H9 (cell line): ENCODE measurements at regions not wholly inside any gene's neighbourhood (a gene's known extent, or its start where the extent isn't known, plus 50 kb on each side); places are given as distances from the start of the nearest gene placed in this dataset.

Experiments
- DNase-seq: peaks from one replicate; pipeline ENCODE4 v3.0.0-alpha.2; 2017
- H2AFZ ChIP-seq: one replicate; pipeline ENCODE4 v1.6.1; 2013; ENCODE audit warnings: mild to moderate bottlenecking, low read length, control low read depth, moderate library complexity
- H2AK5ac ChIP-seq: 2 replicates; pipeline ENCODE4 v1.6.1; 2013; ENCODE audit warnings: low read length, control low read depth, mixed read lengths; ENCODE audit not compliant: insufficient read length
- H2BK120ac ChIP-seq: one replicate; pipeline ENCODE4 v1.6.1; 2013; ENCODE audit warnings: low read depth, mild to moderate bottlenecking, low read length, control low read depth, inconsistent platforms; ENCODE audit not compliant: poor library complexity, severe bottlenecking
- H2BK12ac ChIP-seq: 2 replicates; pipeline ENCODE4 v1.6.1; 2013; ENCODE audit warnings: low read length, control low read depth, mixed read lengths, low read depth; ENCODE audit not compliant: insufficient read length
- H2BK15ac ChIP-seq: 2 replicates; pipeline ENCODE4 v1.6.1; 2013; ENCODE audit warnings: low read depth, low read length, control low read depth
- H2BK20ac ChIP-seq: one replicate; pipeline ENCODE4 v1.6.1; 2013; ENCODE audit warnings: low read depth, mild to moderate bottlenecking, low read length, control low read depth, inconsistent platforms; ENCODE audit not compliant: poor library complexity, severe bottlenecking
- H2BK5ac ChIP-seq: 2 replicates; pipeline ENCODE4 v1.6.1; 2013; ENCODE audit warnings: low read length, control low read depth, mixed read lengths; ENCODE audit not compliant: insufficient read length
- H3K14ac ChIP-seq: 2 replicates; pipeline ENCODE4 v1.6.1; 2013; ENCODE audit warnings: low read length, control low read depth; ENCODE audit not compliant: insufficient read depth
- H3K18ac ChIP-seq: 2 replicates; pipeline ENCODE4 v1.6.1; 2013; ENCODE audit warnings: low read depth, mild to moderate bottlenecking, mixed read lengths, low read length, control low read depth; ENCODE audit not compliant: insufficient read length
- H3K23ac ChIP-seq: 2 replicates; pipeline ENCODE4 v1.6.1; 2013; ENCODE audit warnings: low read length, control low read depth, mixed read lengths, low read depth; ENCODE audit not compliant: insufficient read length
- H3K23me2 ChIP-seq: 2 replicates; pipeline ENCODE4 v1.6.1; 2013; ENCODE audit warnings: low read depth, mild to moderate bottlenecking, mixed read lengths, low read length, control low read depth; ENCODE audit not compliant: insufficient read length, poor library complexity, severe bottlenecking
- H3K27ac ChIP-seq: 2 replicates; pipeline ENCODE4 v1.5.1; 2013; ENCODE audit warnings: low read length, control low read depth, mixed read lengths, low read depth; ENCODE audit not compliant: insufficient read length
- H3K27me3 ChIP-seq: 2 replicates; pipeline ENCODE4 v1.6.1; 2013; ENCODE audit warnings: low read length, control low read depth, inconsistent platforms; ENCODE audit not compliant: insufficient read depth
- H3K4ac ChIP-seq: 2 replicates; pipeline ENCODE4 v1.6.1; 2013; ENCODE audit warnings: low read depth, mild to moderate bottlenecking, control low read depth, inconsistent platforms, low read length, moderate library complexity
- H3K4me1 ChIP-seq: 2 replicates; pipeline ENCODE4 v1.6.1; 2013; ENCODE audit warnings: low read length, control low read depth, inconsistent platforms; ENCODE audit not compliant: insufficient read depth
- H3K4me2 ChIP-seq: 2 replicates; pipeline ENCODE4 v1.6.1; 2013; ENCODE audit warnings: low read length, control low read depth, mixed read lengths; ENCODE audit not compliant: insufficient read length, insufficient read depth
- H3K56ac ChIP-seq: 2 replicates; pipeline ENCODE4 v1.6.1; 2013; ENCODE audit warnings: low read depth, mild to moderate bottlenecking, mixed read lengths, low read length, control low read depth; ENCODE audit not compliant: insufficient read length
- H3K79me1 ChIP-seq: 2 replicates; pipeline ENCODE4 v1.6.1; 2013; ENCODE audit warnings: low read depth, mild to moderate bottlenecking, moderate library complexity, low read length, control low read depth, inconsistent platforms; ENCODE audit not compliant: insufficient read depth, poor library complexity, severe bottlenecking
- H3K79me2 ChIP-seq: 2 replicates; pipeline ENCODE4 v1.6.1; 2013; ENCODE audit warnings: low read length, control low read depth, inconsistent platforms; ENCODE audit not compliant: insufficient read depth
- H3K9ac ChIP-seq: 2 replicates; pipeline ENCODE4 v1.6.1; 2013; ENCODE audit warnings: low read length, control low read depth, mixed read lengths; ENCODE audit not compliant: insufficient read length; ENCODE audit errors: extremely low read depth
- H3K9me3 ChIP-seq: one replicate; pipeline ENCODE4 v1.6.1; 2013; ENCODE audit warnings: low read depth, low read length, inconsistent platforms; ENCODE audit not compliant: control insufficient read depth
- H3T11ph ChIP-seq: one replicate; pipeline ENCODE4 v1.6.1; 2013; ENCODE audit warnings: mild to moderate bottlenecking, low read length, control low read depth, inconsistent platforms
- H4K20me1 ChIP-seq: one replicate; pipeline ENCODE4 v1.6.1; 2013; ENCODE audit not compliant: control insufficient read depth, insufficient read length, insufficient read depth
- H4K5ac ChIP-seq: 2 replicates; pipeline ENCODE4 v1.6.1; 2013; ENCODE audit warnings: low read depth, mild to moderate bottlenecking, mixed read lengths, low read length, control low read depth; ENCODE audit not compliant: insufficient read length
- H4K8ac ChIP-seq: replicated peaks from 2 replicates; pipeline ENCODE4 v1.6.1; 2013; ENCODE audit warnings: low read length, control low read depth, mixed read lengths, low read depth; ENCODE audit not compliant: insufficient read length
- H4K91ac ChIP-seq: 2 replicates; pipeline ENCODE4 v1.6.1; 2013; ENCODE audit warnings: low read depth, mild to moderate bottlenecking, moderate library complexity, mixed read lengths, low read length, control low read depth; ENCODE audit not compliant: insufficient read length
- H3K27ac Mint-ChIP-seq, 3 experiments: 2 replicates in 2 of 3; 3 replicates in 1 of 3; pipeline ENCODE4 v1.8.0; 2020 to 2021; ENCODE audit warnings: mixed read lengths in 3 of 3, mild to moderate bottlenecking in 1 of 3, moderate library complexity in 1 of 3
- H3K27me3 Mint-ChIP-seq: 2 replicates; pipeline ENCODE4 v1.8.0; 2021; ENCODE audit warnings: low read depth, mild to moderate bottlenecking, moderate library complexity, mixed read lengths
- H3K36me3 Mint-ChIP-seq, 3 experiments: 2 replicates in 2 of 3; 3 replicates in 1 of 3; pipeline ENCODE4 v1.8.0; 2020 to 2021; ENCODE audit warnings: low read depth in 3 of 3, mixed read lengths in 3 of 3; ENCODE audit not compliant: insufficient read depth in 1 of 3
- H3K4me1 Mint-ChIP-seq, 2 experiments: 2 replicates each; pipeline ENCODE4 v1.8.0; 2020; ENCODE audit warnings: mixed read lengths in 2 of 2
- H3K4me3 Mint-ChIP-seq, 2 experiments: 2 replicates in 1 of 2; 3 replicates in 1 of 2; pipeline ENCODE4 v1.8.0; 2020 to 2021; ENCODE audit warnings: mild to moderate bottlenecking in 2 of 2, mixed read lengths in 2 of 2, moderate library complexity in 1 of 2
- H3K9me3 Mint-ChIP-seq, 2 experiments: 2 replicates in 1 of 2; 3 replicates in 1 of 2; pipeline ENCODE4 v1.8.0; 2020; ENCODE audit warnings: mild to moderate bottlenecking in 2 of 2, mixed read lengths in 2 of 2, moderate library complexity in 1 of 2
- CTCF ChIP-seq: fragments of 200-600 bp; sonication (generic); conservative IDR thresholded peaks from 3 replicates; pipeline ENCODE4 v1.8.0; 2021; ENCODE audit warnings: antibody characterized with exemption, mild to moderate bottlenecking

GRCh38 chr13:91100944-91101343, 246.5 kb upstream of the MIR17HG start:
- no peak for TF ChIP-seq CTCF
- Histone ChIP-seq H4K20me1 (no peaks in the 10 kb centered on the region), H3K23me2 (no peaks in the 10 kb centered on the region), H3K56ac (no peak overlapping the region), H3K27me3 (no peaks in the 10 kb centered on the region), H3K4me2 (no peak overlapping the region), H3K23ac (no peak overlapping the region), H4K8ac (no peak overlapping the region), H2BK5ac (no peak overlapping the region), H4K91ac (no peak overlapping the region), H3T11ph (no peak overlapping the region), H3K14ac (no peak overlapping the region), H3K27ac (no peak overlapping the region), H3K9ac (no peak overlapping the region), H3K4me1 (no peaks in the 10 kb centered on the region), H4K5ac (no peak overlapping the region), H2AFZ (no peak overlapping the region), H2BK15ac (no peak overlapping the region), H3K4ac (no peak overlapping the region), H3K18ac (no peak overlapping the region), H2BK12ac (no peak overlapping the region), H2BK20ac (no peak overlapping the region), H3K79me1 (no peaks in the 10 kb centered on the region), H2BK120ac (no peak overlapping the region), H2AK5ac (no peak overlapping the region), H3K79me2 (no peaks in the 10 kb centered on the region), H3K9me3 (no peaks in the 10 kb centered on the region)
- no peaks in the 10 kb centered on the region for H3K27me3 Mint-ChIP-seq
- H3K9me3 Mint-ChIP-seq: no peaks in the 10 kb centered on the region
- H3K4me3 Mint-ChIP-seq: no peak overlapping the region
- H3K4me1 Mint-ChIP-seq: peaks cover 3 to 4% of the 10 kb centered on the region in 2 experiments; a peak in 1 of 4 replicates
- DNase-seq: no peak
- H3K27ac Mint-ChIP-seq: no peak overlapping the region
- no peaks in the 10 kb centered on the region for H3K36me3 Mint-ChIP-seq
